Immature natural killer cell (primary cell): ENCODE measurements at regions not wholly inside any gene's neighbourhood (a gene's known extent, or its start where the extent isn't known, plus 50 kb on each side); places are given as distances from the start of the nearest gene placed in this dataset.
A peak's percentile ranks its signal among the peaks of the same experiment; 100 is the strongest.
"Not testable (repeated sequence)": the region's sequence is repeated elsewhere in the genome, so short reads cannot be mapped to it uniquely, and the experiment has no call there.

Experiments
- DNase-seq, 3 donors: peaks; one replicate each; pipeline ENCODE4 v3.0.0; 2022; ENCODE audit warnings: mixed read lengths in 1 of 3
- H3K27ac Mint-ChIP-seq, 6 donors: one replicate each; pipeline ENCODE4 v1.8.0; 2020; ENCODE audit warnings: mixed read lengths in 6 of 6, mild to moderate bottlenecking in 5 of 6, inconsistent platforms in 4 of 6, moderate library complexity in 3 of 6
- H3K27me3 Mint-ChIP-seq, 3 donors: one replicate each; pipeline ENCODE4 v1.8.0; 2020 to 2021; ENCODE audit warnings: low read depth in 3 of 3, mild to moderate bottlenecking in 3 of 3, mixed read lengths in 3 of 3, moderate library complexity in 3 of 3, inconsistent platforms in 1 of 3
- H3K36me3 Mint-ChIP-seq, 3 donors: one replicate each; pipeline ENCODE4 v1.8.0; 2020; ENCODE audit warnings: mixed read lengths in 3 of 3, inconsistent platforms in 2 of 3, mild to moderate bottlenecking in 2 of 3
- H3K4me1 Mint-ChIP-seq, 2 donors: one replicate each; pipeline ENCODE4 v1.8.0; 2020; ENCODE audit warnings: inconsistent platforms in 2 of 2, mild to moderate bottlenecking in 2 of 2, mixed read lengths in 2 of 2, moderate library complexity in 1 of 2
- H3K4me3 Mint-ChIP-seq, 5 donors: one replicate each; pipeline ENCODE4 v1.8.0; 2020; ENCODE audit warnings: mild to moderate bottlenecking in 5 of 5, mixed read lengths in 5 of 5, inconsistent platforms in 3 of 5, moderate library complexity in 3 of 5
- H3K9me3 Mint-ChIP-seq, 6 donors: one replicate each; pipeline ENCODE4 v1.8.0; 2020; ENCODE audit warnings: mild to moderate bottlenecking in 6 of 6, mixed read lengths in 6 of 6, inconsistent platforms in 4 of 6, moderate library complexity in 3 of 6

DNA sequence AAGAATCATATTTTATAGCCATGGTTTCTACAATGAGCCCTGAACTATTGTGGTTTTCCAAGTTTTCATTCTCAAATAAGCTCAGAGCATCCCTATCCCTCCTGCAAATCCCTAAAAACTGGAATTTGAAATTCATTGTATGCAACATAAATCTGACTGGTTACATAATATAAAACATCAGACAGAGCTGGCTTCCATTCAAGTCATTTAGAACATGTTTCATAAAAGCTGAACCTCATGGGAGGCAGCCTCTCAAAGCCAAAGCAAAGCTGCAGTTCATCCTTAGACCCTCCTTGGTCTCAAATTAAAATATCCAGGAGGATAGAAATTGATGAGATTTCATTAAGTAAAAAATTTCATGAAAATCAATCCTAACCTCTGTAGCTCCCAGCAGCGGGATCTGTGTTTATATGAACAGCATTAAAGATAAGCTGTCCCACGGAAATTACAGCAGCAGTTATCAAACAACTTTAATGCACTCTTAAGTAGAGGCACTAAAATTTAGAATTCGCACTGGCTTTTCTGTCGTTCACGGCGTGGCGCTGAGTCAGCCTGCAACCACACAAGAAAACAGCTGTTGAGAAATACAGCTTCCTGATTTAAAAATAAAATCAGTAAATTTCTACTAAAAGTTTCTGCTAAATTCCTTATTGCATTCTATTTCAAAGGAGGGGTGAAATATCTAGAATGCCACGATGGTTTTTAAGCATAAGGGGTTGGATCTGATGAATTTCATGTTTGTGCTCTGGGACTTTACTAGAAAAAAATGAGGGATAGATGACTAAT is 99.9 kb upstream of the TIAM1 start:
- DNase-seq: no peak
- Mint-ChIP-seq H3K4me1 (peaks cover 53 to 56% of the 10 kb centered on the region in 2 donors), H3K27ac (peak overlapping the region in 2 of 6 donors; percentile 12 to 70), H3K4me3 (peak overlapping the region; percentile 20 to 75 (median 29)), H3K36me3 (peaks cover 0 to 4% (median 0%) of the 10 kb centered on the region in 3 donors), H3K9me3 (peaks cover 0 to 10% (median 3%) of the 10 kb centered on the region in 6 donors), H3K27me3 (peaks cover 1 to 7% (median 5%) of the 10 kb centered on the region in 3 donors)

DNA sequence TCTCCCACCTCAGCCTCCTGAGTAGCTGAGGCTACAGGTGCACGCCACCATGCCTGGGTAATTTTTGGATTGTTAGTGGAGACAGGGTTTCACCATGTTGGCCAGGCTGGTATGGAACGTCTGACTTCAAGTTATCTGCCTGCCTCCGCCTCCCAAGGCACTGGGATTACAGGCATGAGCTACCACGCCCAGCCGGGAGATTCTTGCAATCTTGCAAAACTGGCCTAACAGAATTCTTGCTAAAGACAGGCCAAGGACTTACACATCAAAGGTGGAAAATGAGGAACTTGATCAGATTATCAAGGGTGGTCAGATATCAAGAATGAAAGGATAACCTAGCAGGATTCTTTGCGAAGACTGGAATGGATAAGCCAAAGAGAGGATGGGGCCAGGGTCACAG is 98.3 kb upstream of the TIAM1 start:
- H3K27me3 Mint-ChIP-seq: peaks cover 1 to 7% (median 5%) of the 10 kb centered on the region in 3 donors
- H3K27ac Mint-ChIP-seq: no peak overlapping the region
- peaks cover 0 to 4% (median 0%) of the 10 kb centered on the region in 3 donors for H3K36me3 Mint-ChIP-seq
- DNase-seq: no peak
- no peak overlapping the region for H3K4me3 Mint-ChIP-seq
- peaks cover 46 to 47% of the 10 kb centered on the region in 2 donors for H3K4me1 Mint-ChIP-seq
- H3K9me3 Mint-ChIP-seq: peaks cover 0 to 10% (median 3%) of the 10 kb centered on the region in 6 donors

DNA sequence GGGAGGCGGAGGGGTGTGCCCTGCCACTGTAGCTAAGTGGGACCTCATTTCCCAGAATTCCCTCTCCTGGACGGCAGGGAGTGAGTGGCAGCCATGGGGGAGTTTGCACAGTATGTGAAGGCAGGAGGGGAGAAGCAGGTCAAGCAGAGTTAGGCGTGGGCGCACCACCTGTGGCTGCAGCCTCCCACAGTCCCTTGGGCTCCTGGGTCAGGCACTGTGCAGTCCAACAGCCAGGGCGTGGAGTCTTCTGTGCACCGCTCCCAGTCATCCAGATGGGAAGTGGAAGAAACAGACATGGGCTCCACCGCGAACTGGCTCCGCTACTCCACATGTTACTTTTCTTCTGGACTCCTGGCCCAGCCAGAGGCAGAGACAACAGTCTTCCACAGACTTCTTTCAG is 85.4 kb upstream of the TIAM1 start:
- H3K36me3 Mint-ChIP-seq: no peaks in the 10 kb centered on the region
- H3K27ac Mint-ChIP-seq: no peak overlapping the region
- H3K9me3 Mint-ChIP-seq: no peaks in the 10 kb centered on the region
- DNase-seq: no peak
- H3K4me3 Mint-ChIP-seq: no peak overlapping the region
- peaks cover 0 to 2% (median 0%) of the 10 kb centered on the region in 3 donors for H3K27me3 Mint-ChIP-seq
- peaks cover 0 to 7% of the 10 kb centered on the region in 2 donors for H3K4me1 Mint-ChIP-seq

DNA sequence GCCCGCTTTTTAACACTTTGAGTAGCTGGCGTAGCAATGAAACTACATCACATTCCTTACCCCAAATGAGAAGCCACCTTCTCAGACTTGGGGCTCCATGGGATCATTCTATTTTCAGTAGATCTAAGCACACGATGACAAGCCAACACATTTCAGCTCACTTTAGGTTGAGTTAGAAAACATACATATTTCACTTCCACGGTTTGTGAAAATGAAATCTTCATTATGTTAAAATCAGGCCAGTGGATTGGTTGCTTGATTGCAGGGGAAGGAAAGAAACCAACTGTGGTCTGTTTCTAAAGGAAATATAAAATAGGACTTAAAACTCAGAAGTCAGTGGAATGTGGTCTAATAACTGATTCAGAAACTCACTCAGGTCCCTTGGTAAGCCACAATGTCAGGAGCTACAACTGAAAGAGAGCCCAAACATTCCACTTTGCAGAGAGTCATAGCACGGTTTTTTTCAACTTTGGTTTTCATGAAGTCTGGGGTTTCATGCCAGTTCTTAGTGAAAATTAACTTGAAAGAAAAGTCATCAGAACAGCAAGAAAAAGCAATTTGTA is 82.3 kb upstream of the TIAM1 start:
- peaks cover 0 to 7% of the 10 kb centered on the region in 2 donors for H3K4me1 Mint-ChIP-seq
- peak overlapping the region in 3 of 6 donors; percentile 17 to 29 (median 17) for H3K27ac Mint-ChIP-seq
- H3K9me3 Mint-ChIP-seq: no peaks in the 10 kb centered on the region
- DNase-seq: no peak
- H3K36me3 Mint-ChIP-seq: no peaks in the 10 kb centered on the region
- H3K4me3 Mint-ChIP-seq: no peak overlapping the region
- H3K27me3 Mint-ChIP-seq: peaks cover 0 to 2% (median 0%) of the 10 kb centered on the region in 3 donors

DNA sequence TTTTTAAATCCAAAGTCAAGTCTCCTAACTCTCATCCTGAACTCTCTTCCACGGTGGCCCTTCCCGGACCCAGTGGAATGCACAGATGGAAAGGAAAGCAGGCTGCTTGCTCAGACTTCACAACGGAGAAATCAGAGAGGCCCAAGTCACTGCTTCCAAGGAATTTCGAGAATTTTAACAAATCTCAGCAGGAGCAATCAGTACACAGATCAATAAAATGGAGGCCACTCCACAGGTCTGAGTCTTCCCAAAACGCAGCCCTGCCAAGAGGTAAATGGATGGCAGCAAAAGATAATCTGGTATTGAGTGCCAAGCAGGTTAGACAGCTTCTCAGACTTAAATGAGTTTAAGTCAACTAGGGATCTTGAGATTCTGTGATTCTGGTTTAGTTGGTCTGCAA is 81.1 kb upstream of the TIAM1 start:
- Mint-ChIP-seq H3K27ac (no peak overlapping the region), H3K9me3 (no peaks in the 10 kb centered on the region), H3K4me1 (peaks cover 0 to 7% of the 10 kb centered on the region in 2 donors), H3K36me3 (no peaks in the 10 kb centered on the region), H3K27me3 (peaks cover 0 to 2% (median 0%) of the 10 kb centered on the region in 3 donors), H3K4me3 (no peak overlapping the region)
- DNase-seq: no peak

DNA sequence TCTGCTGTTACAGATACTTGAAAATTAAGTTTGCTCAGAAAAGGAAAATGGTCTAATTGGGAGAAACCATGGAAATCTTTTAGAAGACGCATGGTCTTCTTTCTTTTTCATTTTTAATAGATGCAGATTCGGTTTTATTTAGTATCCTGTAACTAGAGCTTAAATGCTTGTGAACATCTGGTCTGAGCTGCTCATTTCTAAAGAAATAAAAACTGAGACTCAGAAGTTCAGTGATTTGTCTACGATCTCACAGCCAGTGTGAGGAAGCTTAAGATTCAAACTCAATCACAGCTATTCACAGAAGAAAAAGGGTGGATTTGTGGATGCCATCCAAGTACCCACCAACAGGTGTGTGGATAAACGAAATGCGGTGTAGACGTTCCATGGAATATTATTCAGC is 80.0 kb upstream of the TIAM1 start:
- Mint-ChIP-seq H3K9me3 (no peaks in the 10 kb centered on the region), H3K27ac (no peak overlapping the region), H3K27me3 (peaks cover 0 to 5% (median 0%) of the 10 kb centered on the region in 3 donors), H3K4me1 (peaks cover 0 to 7% of the 10 kb centered on the region in 2 donors), H3K36me3 (no peaks in the 10 kb centered on the region), H3K4me3 (no peak overlapping the region)
- no peak for DNase-seq

DNA sequence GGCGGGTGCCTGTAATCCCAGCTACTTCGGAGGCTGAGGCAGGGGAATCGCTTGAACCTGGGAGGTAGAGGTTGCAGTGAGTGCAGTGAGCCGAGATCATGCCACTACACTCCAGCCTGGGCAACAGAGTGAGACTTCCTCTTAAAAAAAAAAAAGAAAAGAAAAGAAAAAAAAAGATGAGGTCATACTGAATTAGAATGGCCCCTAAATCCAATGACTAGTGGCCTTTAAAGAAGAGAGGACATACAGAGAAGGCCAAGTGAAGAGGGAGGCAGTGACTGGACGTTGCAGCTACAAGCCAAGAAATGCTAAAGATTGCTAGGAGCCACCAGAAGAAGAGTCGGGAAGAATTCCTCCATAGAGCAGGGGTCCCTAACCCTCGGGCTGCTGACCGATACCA is 76.9 kb upstream of the TIAM1 start:
- no peak for DNase-seq
- H3K9me3 Mint-ChIP-seq: no peaks in the 10 kb centered on the region
- no peak overlapping the region for H3K27ac Mint-ChIP-seq
- no peak overlapping the region for H3K4me3 Mint-ChIP-seq
- peaks cover 0 to 3% (median 0%) of the 10 kb centered on the region in 3 donors for H3K36me3 Mint-ChIP-seq
- H3K27me3 Mint-ChIP-seq: peaks cover 0 to 10% (median 0%) of the 10 kb centered on the region in 3 donors
- H3K4me1 Mint-ChIP-seq: peaks cover 0 to under 1% of the 10 kb centered on the region in 2 donors

DNA sequence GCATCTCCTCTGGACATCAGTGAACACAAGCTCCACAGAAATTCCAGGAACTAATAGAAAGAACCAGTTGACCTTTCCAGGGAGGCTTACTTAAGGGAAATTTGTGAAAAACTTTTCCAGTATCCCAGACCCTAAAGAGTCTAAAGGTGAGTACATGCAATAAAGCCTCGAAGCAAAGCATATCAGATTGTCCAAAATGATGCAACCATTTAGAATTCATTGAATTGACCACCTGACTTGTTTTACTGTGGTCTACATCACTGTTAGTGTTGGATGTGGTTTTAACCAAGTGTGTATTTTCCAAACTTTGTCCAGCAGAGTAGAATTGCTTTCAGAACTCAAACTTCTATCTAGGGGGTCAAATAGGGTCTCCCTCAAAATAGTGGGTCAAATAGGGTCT is 76.3 kb upstream of the TIAM1 start:
- Mint-ChIP-seq H3K27ac (no peak overlapping the region), H3K36me3 (peaks cover 0 to 3% (median 0%) of the 10 kb centered on the region in 3 donors), H3K9me3 (no peaks in the 10 kb centered on the region), H3K27me3 (peaks cover 0 to 10% (median 1%) of the 10 kb centered on the region in 3 donors), H3K4me1 (no peaks in the 10 kb centered on the region), H3K4me3 (no peak overlapping the region)
- DNase-seq: no peak

DNA sequence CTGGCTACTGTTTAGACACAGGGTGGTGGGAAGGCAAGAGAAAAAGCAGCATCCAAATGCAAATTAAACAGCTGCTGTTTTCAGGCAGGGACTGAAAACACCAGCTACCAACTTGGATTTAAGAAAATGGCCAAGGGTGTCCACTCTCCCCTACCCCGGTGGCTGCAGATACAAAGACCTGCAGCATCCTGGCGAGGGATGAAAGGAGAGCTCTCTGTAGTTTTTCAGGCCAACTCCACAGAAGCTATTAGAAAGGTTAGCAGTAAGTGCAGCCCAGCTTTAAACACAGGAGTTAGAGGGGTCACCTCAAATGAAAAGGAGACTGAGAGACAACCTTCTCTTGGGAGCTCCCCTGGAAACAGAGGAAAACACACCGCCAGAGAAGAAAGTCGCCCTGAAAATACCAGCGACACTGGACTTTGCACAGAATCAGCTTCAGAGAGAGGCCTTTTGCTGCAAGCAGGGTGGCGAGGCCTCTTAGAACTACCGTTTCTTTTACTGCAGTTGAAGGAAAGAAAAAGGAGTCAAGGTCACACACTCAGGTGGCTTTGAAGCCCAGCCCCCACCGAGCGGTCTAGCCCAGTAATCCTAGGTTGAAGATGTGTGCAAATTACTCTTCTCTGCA is 74.4 kb upstream of the TIAM1 start:
- peaks cover 0 to 3% (median 0%) of the 10 kb centered on the region in 3 donors for H3K36me3 Mint-ChIP-seq
- H3K9me3 Mint-ChIP-seq: no peaks in the 10 kb centered on the region
- no peak overlapping the region for H3K4me3 Mint-ChIP-seq
- no peak for DNase-seq
- H3K27me3 Mint-ChIP-seq: peaks cover 0 to 10% (median 1%) of the 10 kb centered on the region in 3 donors
- no peaks in the 10 kb centered on the region for H3K4me1 Mint-ChIP-seq
- H3K27ac Mint-ChIP-seq: no peak overlapping the region

DNA sequence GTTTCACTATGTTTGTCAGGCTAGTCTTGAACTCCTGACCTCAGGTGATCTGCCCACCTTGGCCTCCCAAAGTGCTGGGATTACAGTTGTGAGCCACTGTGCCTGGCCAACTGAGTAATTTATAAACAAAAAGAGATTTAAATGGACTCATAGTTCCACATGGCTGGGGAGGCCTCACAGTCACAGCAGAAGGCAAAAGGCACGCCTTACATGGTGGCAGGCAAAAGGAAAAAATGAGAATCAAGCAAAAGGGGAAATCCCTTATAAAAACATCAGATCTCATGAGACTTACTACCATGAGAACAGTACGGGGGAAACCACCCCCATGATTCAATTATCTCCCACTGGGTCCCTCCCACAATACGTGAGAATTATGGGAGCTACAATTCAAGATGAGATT is 73.2 kb upstream of the TIAM1 start:
- H3K27ac Mint-ChIP-seq, H3K4me3 Mint-ChIP-seq, H3K27me3 Mint-ChIP-seq, H3K4me1 Mint-ChIP-seq, H3K9me3 Mint-ChIP-seq, DNase-seq, H3K36me3 Mint-ChIP-seq: not testable (repeated sequence)

DNA sequence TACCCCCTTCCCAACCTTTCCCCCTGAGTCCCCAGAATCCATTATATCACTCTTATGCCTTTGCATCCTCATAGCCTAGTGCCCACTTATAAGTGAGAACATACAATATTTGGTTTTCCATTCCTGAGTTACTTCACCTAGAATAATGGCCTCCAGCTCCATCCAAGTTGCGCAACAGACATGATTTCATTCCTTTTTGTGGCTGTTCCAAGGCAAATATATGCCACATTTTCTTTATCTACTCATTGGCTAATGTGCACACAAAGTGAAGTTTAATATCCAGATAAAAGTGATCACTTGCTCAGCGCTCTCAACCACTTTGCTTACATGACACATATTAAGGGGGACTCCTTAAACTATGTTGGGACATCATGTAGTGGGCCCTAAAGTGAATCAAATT is 72.4 kb upstream of the TIAM1 start:
- Mint-ChIP-seq H3K4me3 (no peak overlapping the region), H3K36me3 (peaks cover 0 to 3% (median 0%) of the 10 kb centered on the region in 3 donors), H3K27me3 (peaks cover 0 to 10% (median 1%) of the 10 kb centered on the region in 3 donors), H3K9me3 (no peaks in the 10 kb centered on the region), H3K27ac (no peak overlapping the region), H3K4me1 (no peaks in the 10 kb centered on the region)
- DNase-seq: no peak

DNA sequence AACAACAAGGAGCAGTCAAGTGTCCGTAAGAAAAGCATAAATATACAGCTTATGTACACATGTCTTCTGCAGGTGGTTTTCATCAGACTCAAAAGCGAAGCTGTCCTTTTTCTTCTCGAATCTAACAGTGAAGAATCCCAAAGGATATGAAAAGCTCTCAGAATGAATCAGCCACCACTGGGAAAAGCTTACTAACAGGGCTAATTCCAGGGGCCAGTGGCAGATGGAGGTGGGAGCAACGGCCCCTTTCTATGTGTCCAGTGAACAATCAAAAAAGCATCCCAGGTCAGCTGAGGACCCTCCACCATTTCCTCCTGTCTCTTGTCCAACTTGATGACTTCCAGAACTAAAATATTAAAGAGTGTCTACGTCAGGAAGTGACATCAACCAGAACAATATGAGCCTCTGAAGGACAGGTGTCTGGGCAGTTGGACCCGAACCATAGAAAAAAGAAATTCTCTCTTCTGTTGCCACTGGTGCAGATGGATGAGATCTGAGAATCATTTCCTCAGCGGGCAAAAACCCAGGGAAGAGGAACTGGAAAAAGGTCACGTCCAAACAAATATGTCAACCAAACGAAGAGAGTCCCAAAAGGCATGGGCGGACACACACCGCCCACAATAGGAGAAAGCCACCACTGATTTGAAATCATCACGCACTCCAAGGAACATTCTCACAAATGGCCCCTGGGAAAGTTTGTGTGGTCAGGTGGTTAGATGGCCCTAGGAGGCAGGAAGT is 70.4 kb upstream of the TIAM1 start:
- no peak overlapping the region for H3K4me3 Mint-ChIP-seq
- peaks cover 0 to 3% (median 0%) of the 10 kb centered on the region in 3 donors for H3K36me3 Mint-ChIP-seq
- H3K27ac Mint-ChIP-seq: no peak overlapping the region
- peaks cover 0 to 7% (median 1%) of the 10 kb centered on the region in 3 donors for H3K27me3 Mint-ChIP-seq
- no peaks in the 10 kb centered on the region for H3K4me1 Mint-ChIP-seq
- H3K9me3 Mint-ChIP-seq: no peaks in the 10 kb centered on the region
- no peak for DNase-seq

DNA sequence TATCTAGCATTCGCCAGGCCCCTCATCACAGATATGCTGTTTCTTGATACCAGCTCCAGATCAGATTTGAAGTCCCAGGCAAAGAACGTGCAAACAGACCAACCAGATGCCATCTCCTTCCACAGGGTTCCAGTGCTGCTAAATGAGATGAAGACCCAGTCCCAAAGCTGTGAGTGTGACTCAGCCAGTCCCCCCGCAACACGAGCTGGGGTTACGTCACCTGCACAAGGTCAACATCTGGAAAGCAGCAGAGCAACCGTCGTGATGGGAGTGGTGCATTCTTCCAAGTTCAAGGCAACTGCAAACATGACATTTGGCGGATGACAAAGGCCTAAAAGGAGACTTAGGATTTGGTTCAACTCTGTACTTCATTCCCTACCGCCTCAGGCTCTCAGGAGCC is 69.6 kb upstream of the TIAM1 start:
- Mint-ChIP-seq H3K27me3 (peaks cover 0 to 7% (median 1%) of the 10 kb centered on the region in 3 donors), H3K27ac (no peak overlapping the region), H3K4me1 (no peaks in the 10 kb centered on the region), H3K36me3 (peaks cover 0 to 3% (median 0%) of the 10 kb centered on the region in 3 donors), H3K4me3 (no peak overlapping the region), H3K9me3 (no peaks in the 10 kb centered on the region)
- no peak for DNase-seq
